Astrocyte of the hippocampus (primary cell): ENCODE measurements at regions not wholly inside any gene's neighbourhood (a gene's known extent, or its start where the extent isn't known, plus 50 kb on each side); places are given as distances from the start of the nearest gene placed in this dataset.

Experiments used
- DNase-seq: peaks from one replicate; pipeline ENCODE4 v3.0.0; 2011; ENCODE audit warnings: low read depth, low spot score

GRCh38 chr13:37409756-37410155 is 188.8 kb downstream of the POSTN start:
- peak; percentile 14 for DNase-seq

GRCh38 chr13:37407156-37407555 is 191.4 kb downstream of the POSTN start:
- DNase-seq = no peak

GRCh38 chr13:37406031-37406430 is 192.5 kb downstream of the POSTN start:
- no peak for DNase-seq

- peak; percentile 92 for DNase-seq
Measured at GRCh38 chr13:37403776-37404527, 194.6 kb downstream of the POSTN start.

- DNase-seq = no peak
Measured at GRCh38 chr13:37401721-37402120, 196.8 kb downstream of the POSTN start.

GRCh38 chr13:37397535-37397934 is 201.0 kb downstream of the POSTN start:
- DNase-seq = no peak

GRCh38 chr13:37395544-37395943 is 203.0 kb downstream of the POSTN start:
- no peak for DNase-seq

GRCh38 chr13:37392389-37392788 is 206.2 kb downstream of the POSTN start:
- DNase-seq = no peak

GRCh38 chr13:37390735-37391134 is 207.8 kb downstream of the POSTN start:
- no peak for DNase-seq

- DNase-seq = peak; percentile 49
Measured at GRCh38 chr13:37385956-37386670, 212.5 kb downstream of the POSTN start.

GRCh38 chr13:37385248-37385647 is 213.3 kb downstream of the POSTN start:
- DNase-seq = no peak

GRCh38 chr13:37383856-37384370 is 214.7 kb downstream of the POSTN start:
- no peak for DNase-seq

- DNase-seq = no peak
Measured at GRCh38 chr13:37383046-37383445, 215.5 kb downstream of the POSTN start.

GRCh38 chr13:37382146-37382545 is 216.4 kb downstream of the POSTN start:
- peak; percentile 47 for DNase-seq

GRCh38 chr13:37381502-37381901 is 217.1 kb downstream of the POSTN start:
- no peak for DNase-seq

- DNase-seq = no peak
Measured at GRCh38 chr13:37379841-37380240, 218.7 kb downstream of the POSTN start.

- no peak for DNase-seq
Measured at GRCh38 chr13:37375724-37376123, 222.8 kb downstream of the POSTN start.

GRCh38 chr13:37375071-37375470 is 223.5 kb downstream of the POSTN start:
- no peak for DNase-seq

- DNase-seq = peak; percentile 28
Measured at GRCh38 chr13:37369616-37370015, 229.0 kb downstream of the POSTN start.

- no peak for DNase-seq
Measured at GRCh38 chr13:37368501-37368900, 230.1 kb downstream of the POSTN start.

- DNase-seq = peak; percentile 54
Measured at GRCh38 chr13:37366044-37366770, 232.4 kb downstream of the POSTN start.

- DNase-seq = no peak
Measured at GRCh38 chr13:37365496-37365895, 233.1 kb downstream of the POSTN start.
